ENCODE measurements at regions not wholly inside any gene's neighbourhood (a gene's known extent, or its start where the extent isn't known, plus 50 kb on each side); places are given as distances from the start of the nearest gene placed in this dataset.

GRCh38 chr2:41873102-41874031 is 174.5 kb upstream of the PKDCC start:
- TF ChIP-seq EZH2 (IDR thresholded peaks at IDR 0.05) (no peak), CTCF (IDR thresholded peaks at IDR 0.05) (no peak), EZH2phosphoT487 (IDR thresholded peaks at IDR 0.05) (no peak)

Measured in neural progenitor cell (in vitro differentiated cells).